HG03558 (cell line): ENCODE measurements at regions not wholly inside any gene's neighbourhood (a gene's known extent, or its start where the extent isn't known, plus 50 kb on each side); places are given as distances from the start of the nearest gene placed in this dataset.
"Not testable (repeated sequence)": the region's sequence is repeated elsewhere in the genome, so short reads cannot be mapped to it uniquely, and the experiment has no call there.

Source experiments
- ATAC-seq: cut with Tn5 transposase; IDR thresholded peaks from one replicate; pipeline ENCODE4 v1.9.1; 2021; ENCODE audit warnings: moderate number of reproducible peaks; ENCODE audit not compliant: unreplicated experiment; ENCODE audit errors: extremely low read depth

DNA sequence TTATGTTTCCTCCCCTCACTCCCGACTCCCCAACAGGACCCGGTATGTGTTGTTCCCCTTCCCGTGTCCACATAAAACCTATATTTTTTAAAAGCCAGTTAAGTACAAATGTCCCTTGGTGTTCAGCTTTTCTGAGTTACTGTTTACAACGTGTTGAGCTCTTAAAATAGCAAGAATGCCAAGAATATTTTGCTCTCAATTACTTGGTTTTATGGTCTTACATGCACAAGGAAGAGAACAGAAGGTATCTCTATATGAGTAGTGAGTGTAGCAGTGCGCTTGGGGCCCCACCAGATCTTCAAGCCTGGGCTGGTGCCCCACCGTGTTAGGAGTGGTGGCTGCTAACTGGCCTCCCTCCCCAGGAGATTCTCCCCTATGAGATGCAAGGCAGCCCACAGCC lies 75.3 kb downstream of the RIN2 start:
- no peak for ATAC-seq

DNA sequence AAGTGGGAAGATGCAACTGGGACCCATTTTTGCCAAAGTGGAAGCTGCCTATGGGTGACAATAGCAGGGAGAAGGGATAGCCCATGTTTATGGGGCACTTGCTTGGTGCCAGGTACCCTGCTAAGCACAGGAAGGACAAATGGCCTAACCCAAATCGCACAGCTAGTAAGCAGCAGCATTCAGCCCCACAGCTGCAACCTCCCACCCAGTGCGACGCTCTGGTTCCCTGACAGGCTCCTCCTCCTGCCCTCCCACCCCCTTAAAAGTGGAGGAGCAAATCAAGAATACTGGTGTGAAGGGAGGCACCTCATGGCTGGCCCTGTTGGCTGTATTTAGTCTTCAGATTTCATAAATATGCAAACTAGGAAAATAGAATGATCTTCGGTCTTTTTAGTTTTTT lies 76.2 kb downstream of the RIN2 start:
- ATAC-seq: no peak

DNA sequence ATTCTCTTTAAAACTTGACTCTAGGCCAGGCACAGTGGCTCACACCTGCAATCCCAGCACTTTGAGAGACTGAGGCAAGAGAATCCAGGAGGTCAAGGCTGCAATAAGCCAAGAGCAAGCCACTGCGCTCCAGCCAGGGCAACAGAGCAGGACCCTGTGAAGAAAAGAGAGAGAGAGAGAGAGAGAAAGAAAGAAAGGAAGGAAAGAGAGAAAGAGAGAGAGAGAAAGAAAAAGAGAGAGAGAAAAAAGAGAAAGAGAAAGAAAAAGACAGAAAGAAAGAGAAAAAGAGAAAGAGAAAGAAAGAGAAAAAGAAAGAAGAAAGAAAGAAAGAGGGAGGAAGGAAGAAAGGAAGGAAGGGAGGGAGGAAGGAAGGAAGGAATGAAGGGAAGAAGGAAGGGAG lies 76.7 kb downstream of the RIN2 start:
- no peak for ATAC-seq

DNA sequence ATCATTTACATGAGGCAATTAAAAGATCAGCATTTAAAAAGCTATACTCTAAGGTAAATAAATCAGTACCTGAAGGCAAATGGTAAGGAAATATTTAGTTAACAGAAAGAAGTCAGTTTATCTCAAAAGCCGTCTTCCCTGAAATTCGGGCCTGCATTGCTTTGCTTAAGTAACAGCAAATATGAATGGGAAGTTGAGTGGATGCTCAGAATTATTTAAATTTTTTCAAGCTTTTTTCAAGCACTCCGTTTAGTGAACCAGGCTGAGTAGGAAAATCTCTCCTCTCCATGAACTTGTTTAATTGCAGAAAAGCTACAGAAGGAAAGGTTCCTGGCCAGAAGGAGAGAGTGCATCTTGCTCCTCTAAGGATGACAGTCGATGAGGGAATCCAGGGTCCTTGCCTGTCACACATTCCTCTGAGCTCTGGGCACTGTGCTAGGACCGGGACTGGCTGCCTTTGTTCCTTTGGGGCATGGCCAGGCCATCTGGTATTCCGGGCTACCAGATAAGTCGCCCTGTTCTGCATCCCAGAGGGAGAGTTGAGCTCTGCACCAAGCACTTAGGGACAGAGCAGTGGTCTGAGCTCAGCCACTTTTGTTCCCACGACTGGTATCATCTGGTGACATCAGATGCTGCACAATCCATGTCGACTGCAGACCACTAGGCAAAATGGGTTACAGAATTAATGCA lies 77.6 kb downstream of the RIN2 start:
- no peak for ATAC-seq

GRCh38 chr20:19838468-19838867 lies 80.4 kb downstream of the RIN2 start:
- no peak for ATAC-seq

GRCh38 chr20:19839053-19839452 lies 81.0 kb downstream of the RIN2 start:
- ATAC-seq: no peak

DNA sequence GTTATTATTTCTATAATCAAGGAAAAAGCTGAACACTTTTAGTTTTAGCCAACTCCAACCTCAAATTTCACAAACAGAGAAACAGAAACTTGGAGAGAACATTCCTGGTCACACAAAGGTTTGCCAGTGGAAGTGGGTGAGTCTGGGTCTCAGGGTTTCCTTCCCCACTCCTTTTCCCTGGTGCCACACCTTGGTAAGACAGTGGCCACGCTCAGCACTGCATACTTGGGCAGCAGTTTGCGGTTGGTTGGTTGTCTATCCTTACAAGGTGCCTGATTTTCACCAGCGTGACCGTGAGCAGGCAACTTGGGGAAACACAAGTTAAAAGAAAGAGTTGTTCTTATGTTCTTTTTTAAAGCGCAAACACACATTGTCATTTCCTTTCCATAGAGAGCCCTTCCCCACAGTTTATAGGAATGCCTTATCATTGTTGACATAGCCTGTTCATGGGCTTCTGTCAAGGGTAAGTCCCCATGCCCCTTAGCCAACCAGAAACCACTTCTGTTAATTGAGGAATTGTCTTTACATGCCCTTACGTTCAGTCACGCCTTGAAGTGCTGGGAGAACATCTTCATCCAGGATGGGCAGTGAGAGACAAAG lies 82.2 kb downstream of the RIN2 start:
- no peak for ATAC-seq

DNA sequence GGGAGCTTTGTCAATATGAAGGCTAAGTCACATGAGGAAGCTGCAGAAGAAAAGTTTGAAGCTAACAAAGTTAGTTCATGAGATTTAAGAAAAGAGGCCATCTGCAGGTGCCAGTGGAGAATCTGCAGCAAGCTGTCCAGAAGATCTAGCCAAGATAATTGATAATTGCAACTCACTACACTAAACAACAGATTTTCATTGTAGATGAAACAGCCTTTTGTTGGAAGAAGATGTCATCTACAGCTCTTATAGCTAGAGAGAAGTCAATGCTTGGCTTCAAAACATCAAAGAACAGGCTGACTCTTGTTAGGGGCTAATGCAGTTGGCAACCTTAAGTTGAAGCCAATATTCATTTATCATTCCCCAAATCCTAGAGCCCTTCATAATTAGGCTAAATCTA lies 83.7 kb downstream of the RIN2 start:
- no peak for ATAC-seq

GRCh38 chr20:19844850-19845249 lies 86.8 kb downstream of the RIN2 start:
- not testable (repeated sequence) for ATAC-seq

DNA sequence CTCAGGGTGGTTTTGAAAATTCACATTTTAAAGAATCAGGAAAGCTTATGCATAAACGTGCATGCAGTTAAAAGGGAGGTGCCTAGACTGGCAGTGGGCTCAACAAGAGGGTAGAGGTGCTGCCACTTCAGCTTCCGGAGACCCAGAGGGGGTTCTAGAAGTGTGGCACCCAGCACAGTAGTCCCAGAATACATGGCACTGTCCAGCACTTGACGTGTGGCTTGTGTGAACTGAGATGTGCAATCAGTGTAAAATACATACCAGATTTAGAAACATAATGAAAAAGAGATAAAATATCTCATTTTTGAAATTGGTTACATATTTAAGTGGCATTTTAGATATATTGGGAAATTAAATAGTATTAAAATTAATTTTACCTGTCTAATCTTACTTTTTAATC lies 89.3 kb downstream of the RIN2 start:
- ATAC-seq: no peak

DNA sequence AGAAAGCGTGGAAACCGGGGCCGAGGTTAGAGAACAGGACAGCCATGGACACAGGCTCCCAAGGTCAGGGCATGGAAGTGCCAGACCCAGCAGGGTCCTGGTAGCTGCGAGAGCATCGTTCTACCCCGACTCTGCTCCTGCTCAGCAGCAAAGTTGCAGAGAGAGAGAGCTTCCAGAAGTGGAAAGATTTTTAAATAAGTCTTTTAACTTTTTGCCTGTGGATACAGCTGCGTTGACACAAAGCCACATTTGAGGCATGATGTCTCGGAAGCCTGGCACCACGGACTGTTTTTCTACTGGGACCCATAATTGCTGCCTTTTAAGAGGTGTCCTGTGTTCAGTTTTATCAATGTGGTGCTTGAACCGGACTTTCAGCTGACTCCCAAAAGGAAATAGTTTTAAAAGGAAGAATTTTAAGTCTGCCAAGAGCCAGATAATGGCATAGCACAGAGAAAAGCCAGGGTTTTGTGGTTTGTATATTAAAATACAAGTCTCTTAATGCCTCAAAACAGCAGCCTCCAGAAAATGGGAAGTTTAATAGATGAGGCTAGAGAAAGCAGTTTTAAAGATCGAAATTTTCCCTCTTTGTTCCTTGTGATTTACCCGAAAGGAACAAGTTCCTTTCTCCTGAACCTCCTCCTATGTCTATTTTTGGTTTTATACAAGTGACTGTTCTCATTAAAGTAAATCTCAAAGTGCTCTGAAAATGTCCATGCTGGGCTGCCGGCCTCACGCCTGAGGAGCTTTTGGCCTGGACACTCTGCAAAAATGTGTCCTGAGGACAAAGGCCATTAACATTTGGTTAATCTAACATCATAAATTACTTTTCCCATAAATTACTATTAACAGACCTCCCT lies 91.5 kb downstream of the RIN2 start:
- no peak for ATAC-seq

DNA sequence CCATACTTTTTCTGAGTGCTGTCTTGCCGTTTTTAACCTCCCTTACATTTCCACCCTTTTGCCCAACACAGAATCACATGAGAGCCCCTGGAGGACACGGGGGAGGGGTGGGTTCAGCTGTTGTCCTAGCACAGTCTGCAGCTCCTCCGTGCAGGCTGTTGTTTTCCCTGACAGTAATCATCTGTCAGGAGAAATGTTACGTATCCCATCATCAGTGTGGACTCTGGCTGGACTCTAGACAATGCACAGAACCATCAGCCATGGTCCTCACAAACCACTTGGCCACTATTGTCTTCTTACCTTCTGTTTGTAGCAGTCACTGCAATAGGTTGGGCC lies 92.1 kb downstream of the RIN2 start:
- ATAC-seq: no peak

DNA sequence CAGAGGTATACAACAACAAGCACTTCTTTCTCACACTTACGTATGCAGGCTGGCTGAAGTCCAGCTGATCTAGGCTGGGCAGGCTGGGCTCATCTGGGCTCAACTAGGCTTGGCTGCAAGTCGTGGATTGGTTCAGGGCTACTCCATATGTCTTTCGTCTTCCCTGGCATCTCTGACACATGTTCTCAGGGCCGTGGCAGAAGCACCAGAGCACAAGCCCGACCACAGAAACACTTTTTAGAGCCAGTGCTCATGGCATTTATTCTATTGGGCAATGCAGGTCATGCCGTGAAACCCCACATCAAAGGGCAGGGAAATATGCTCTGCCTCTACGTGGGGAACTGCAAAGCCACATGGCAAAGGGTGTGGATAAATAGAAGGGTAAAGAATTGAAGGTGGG lies 93.8 kb downstream of the RIN2 start:
- no peak for ATAC-seq

GRCh38 chr20:19855416-19855815 lies 97.4 kb downstream of the RIN2 start:
- no peak for ATAC-seq

- no peak for ATAC-seq
Observed at GRCh38 chr20:19858466-19859371, 100.7 kb downstream of the RIN2 start.

DNA sequence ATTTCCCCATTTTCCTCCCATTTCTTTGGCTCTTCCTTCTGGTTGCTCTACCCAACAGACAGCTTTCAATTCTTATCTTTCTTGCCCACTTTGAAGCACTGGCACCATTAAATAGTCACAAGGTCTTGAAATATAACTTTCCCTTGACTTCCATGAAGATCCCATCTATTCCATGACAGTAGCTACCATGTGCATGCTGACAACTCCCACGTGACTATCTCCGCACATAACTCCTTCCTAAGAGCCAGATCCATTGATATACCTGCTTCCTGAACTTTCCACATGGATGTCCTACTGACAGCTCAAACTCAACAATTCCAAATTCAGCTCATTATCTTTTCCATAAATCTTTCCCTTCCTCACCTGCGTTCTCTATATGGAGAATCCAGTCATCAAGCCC lies 101.4 kb downstream of the RIN2 start:
- no peak for ATAC-seq

DNA sequence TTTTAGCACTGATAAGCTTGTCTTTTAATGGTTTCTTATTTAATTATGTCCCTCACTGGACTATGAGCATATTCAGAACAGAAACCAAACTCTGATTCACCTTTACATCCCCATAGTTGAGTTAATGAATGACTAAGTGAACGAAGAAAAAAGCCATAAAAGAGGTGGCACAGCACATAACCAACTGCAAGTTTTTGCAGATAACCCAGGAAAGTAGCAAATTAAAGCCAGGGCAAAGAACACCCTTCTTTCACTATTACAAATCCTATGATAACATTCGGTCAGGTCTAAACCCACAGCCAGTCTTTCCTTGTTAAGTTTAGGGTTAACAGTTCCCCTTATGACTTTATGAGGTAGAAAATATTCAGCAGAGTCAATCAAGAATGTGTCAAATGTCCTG lies 102.7 kb downstream of the RIN2 start:
- no peak for ATAC-seq

DNA sequence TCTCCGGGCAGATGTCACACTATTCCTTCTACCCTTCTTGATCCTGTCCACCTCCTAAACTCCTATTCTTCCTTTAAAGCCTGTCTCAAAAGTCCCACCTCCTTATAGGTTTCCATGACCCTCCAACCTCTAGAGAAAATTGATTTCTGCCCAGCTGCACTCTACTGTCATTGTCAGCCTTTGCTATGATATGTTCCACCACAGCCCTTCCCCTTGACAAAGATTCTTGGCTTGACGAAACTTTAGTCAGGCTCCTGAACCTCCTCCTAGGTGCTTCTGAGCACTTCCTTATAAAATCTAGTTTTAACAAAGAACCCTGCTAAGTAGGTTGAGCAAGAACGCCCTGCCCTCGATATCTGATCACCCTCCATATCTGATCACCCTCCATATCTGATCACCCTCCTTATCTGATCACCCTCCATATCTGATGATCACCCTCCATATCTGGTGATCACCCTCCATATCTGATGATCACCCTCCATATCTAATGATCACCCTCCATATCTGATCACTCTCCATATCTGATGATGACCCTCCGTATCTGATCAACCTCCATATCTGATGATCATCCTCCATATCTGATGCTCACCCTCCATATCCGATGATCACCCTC lies 103.2 kb downstream of the RIN2 start:
- ATAC-seq: no peak

- ATAC-seq: no peak
Observed at GRCh38 chr20:19864130-19864529, 106.1 kb downstream of the RIN2 start.

- no peak for ATAC-seq
Observed at GRCh38 chr20:19866070-19866469, 108.0 kb downstream of the RIN2 start.
